ENCODE measurements at regions not wholly inside any gene's neighbourhood (a gene's known extent, or its start where the extent isn't known, plus 50 kb on each side); places are given as distances from the start of the nearest gene placed in this dataset.
"Not testable (repeated sequence)": the region's sequence is repeated elsewhere in the genome, so short reads cannot be mapped to it uniquely, and the experiment has no call there.

GRCh38 chr22:21150863-21151262 lies 105.1 kb downstream of the LRRC74B start:
- H3K4me1 ChIP-seq; H3K27ac ChIP-seq; H3K27me3 ChIP-seq; H3K9me3 ChIP-seq (replicated peaks); DNase-seq; H3K36me3 ChIP-seq; H3K4me3 ChIP-seq: not testable (repeated sequence)

- not testable (repeated sequence) for H3K9me3 ChIP-seq (replicated peaks); H3K36me3 ChIP-seq; H3K4me1 ChIP-seq; DNase-seq; H3K4me3 ChIP-seq; H3K27ac ChIP-seq; H3K27me3 ChIP-seq
Observed at GRCh38 chr22:21187841-21188240, 142.1 kb downstream of the LRRC74B start.

- not testable (repeated sequence) for H3K27ac ChIP-seq; H3K36me3 ChIP-seq; H3K4me1 ChIP-seq; H3K9me3 ChIP-seq (replicated peaks); H3K27me3 ChIP-seq; H3K4me3 ChIP-seq
- DNase-seq = peak in 1 of 2 experiments; percentile 0
Observed at GRCh38 chr22:21212054-21212453, 166.3 kb downstream of the LRRC74B start.

- H3K4me3 ChIP-seq; H3K36me3 ChIP-seq; H3K27me3 ChIP-seq; H3K9me3 ChIP-seq (replicated peaks); DNase-seq; H3K27ac ChIP-seq; H3K4me1 ChIP-seq: not testable (repeated sequence)
Observed at GRCh38 chr22:21215973-21216731, 167.4 kb upstream of the RIMBP3B start.

- H3K27me3 ChIP-seq; H3K36me3 ChIP-seq; DNase-seq; H3K27ac ChIP-seq; H3K4me3 ChIP-seq; H3K9me3 ChIP-seq (replicated peaks); H3K4me1 ChIP-seq: not testable (repeated sequence)
Observed at GRCh38 chr22:21224900-21225299, 158.7 kb upstream of the RIMBP3B start.

- not testable (repeated sequence) for H3K36me3 ChIP-seq, DNase-seq
Observed at GRCh38 chr22:21226901-21227693, 156.5 kb upstream of the RIMBP3B start.

GRCh38 chr22:21251435-21251834 lies 132.1 kb upstream of the RIMBP3B start:
- H3K27ac ChIP-seq; H3K36me3 ChIP-seq; H3K27me3 ChIP-seq; H3K9me3 ChIP-seq (replicated peaks); H3K4me3 ChIP-seq; H3K4me1 ChIP-seq; DNase-seq: not testable (repeated sequence)

More at GRCh38 chr22:21226901-21227693, 156.5 kb upstream of the RIMBP3B start:
- not testable (repeated sequence) for H3K4me3 ChIP-seq; H3K9me3 ChIP-seq (replicated peaks); H3K27ac ChIP-seq; H3K4me1 ChIP-seq; H3K27me3 ChIP-seq

- H3K27me3 ChIP-seq; H3K4me1 ChIP-seq; H3K4me3 ChIP-seq; H3K36me3 ChIP-seq; H3K9me3 ChIP-seq (replicated peaks); DNase-seq; H3K27ac ChIP-seq: not testable (repeated sequence)
Observed at GRCh38 chr22:21282646-21283045, 100.9 kb upstream of the RIMBP3B start.

- H3K27ac ChIP-seq; H3K9me3 ChIP-seq (replicated peaks); H3K4me3 ChIP-seq; H3K4me1 ChIP-seq; H3K27me3 ChIP-seq; DNase-seq; H3K36me3 ChIP-seq: not testable (repeated sequence)
Observed at GRCh38 chr22:21293702-21294101, 89.8 kb upstream of the RIMBP3B start.

GRCh38 chr22:21327629-21328028 lies 55.9 kb upstream of the RIMBP3B start:
- H3K4me1 ChIP-seq; H3K27ac ChIP-seq; H3K9me3 ChIP-seq (replicated peaks); H3K4me3 ChIP-seq; H3K27me3 ChIP-seq; H3K36me3 ChIP-seq; DNase-seq: not testable (repeated sequence)
